HepG2 (cell line): ENCODE measurements at regions not wholly inside any gene's neighbourhood (a gene's known extent, or its start where the extent isn't known, plus 50 kb on each side); places are given as distances from the start of the nearest gene placed in this dataset.

Experiments
- ATAC-seq: fragments of 200-7000 bp; cut with Tn5 transposase; 3 replicates; pipeline ENCODE4 v1.9.1; 2020; ENCODE audit warnings: mild to moderate bottlenecking, moderate library complexity
- BruUV-seq: library from RNA; stranded (reverse); fragments of 400-500 nt; replicated peaks from 2 replicates; lab custom pipeline; 2021; lab: Mats Ljungman, UMichigan
- CTCF ChIA-PET: fragments of 300-600 bp; formaldehyde crosslinking; extraction: SDS; loops from one replicate; lab custom pipeline; 2021; ENCODE audit warnings: low total read pairs, inconsistent platforms, low intra/inter-chr PET ratio; lab: Yijun Ruan, JAX
- POLR2A ChIA-PET: fragments of 350-600 bp; sonication (Branson Sonifier 250); formaldehyde crosslinking; loops from one replicate; lab custom pipeline; 2020; ENCODE audit warnings: antibody characterized with exemption, inconsistent platforms; lab: Yijun Ruan, JAX
- DNase-seq: peaks from one replicate; pipeline ENCODE4 v3.0.0-alpha.2; 2015; ENCODE audit warnings: low spot score
- FAIRE-seq: peaks from 3 replicates; lab custom pipeline; 2011; peaks lifted over from hg19 to GRCh38; lab: Jason Lieb, UNC
- H2AFZ ChIP-seq: one replicate; pipeline ENCODE4 v1.6.1; 2011; ENCODE audit warnings: low read length, inconsistent platforms
- H3K27ac ChIP-seq: fragments of 300-600 bp; 3 replicates; pipeline ENCODE4 v1.8.0; 2011; ENCODE audit warnings: mixed run types, mild to moderate bottlenecking, mixed read lengths, low read length, inconsistent platforms; ENCODE audit not compliant: insufficient read depth; ENCODE audit errors: extremely low read length
- H3K27me3 ChIP-seq, 2 experiments: fragments of 200-600 bp in 1 of 2; 2 replicates in 1 of 2; 3 replicates in 1 of 2; pipeline versions ENCODE4 v1.6.0 to v1.8.0; 2011; ENCODE audit warnings: low read length in 2 of 2, mild to moderate bottlenecking in 2 of 2, moderate library complexity in 2 of 2, inconsistent platforms in 1 of 2; ENCODE audit not compliant: insufficient read depth in 2 of 2, control insufficient read depth in 1 of 2
- H3K36me3 ChIP-seq, 2 experiments: fragments of 200-600 bp in 1 of 2; replicated peaks in 1 of 2; 2 replicates in 1 of 2; 3 replicates in 1 of 2; pipeline versions ENCODE4 v1.5.1 to v1.8.0; 2011; ENCODE audit warnings: low read length in 2 of 2, inconsistent platforms in 1 of 2; ENCODE audit not compliant: insufficient read depth in 2 of 2, control insufficient read depth in 1 of 2
- H3K4me1 ChIP-seq: 2 replicates; pipeline ENCODE4 v1.5.1; 2012; ENCODE audit warnings: low read length, inconsistent platforms; ENCODE audit not compliant: insufficient read depth
- H3K4me2 ChIP-seq: 2 replicates; pipeline ENCODE4 v1.6.0; 2011; ENCODE audit warnings: low read depth, low read length, inconsistent platforms
- H3K4me3 ChIP-seq, 3 experiments: fragments of 200-600 bp in 1 of 3; sonication (generic), shearing (Covaris generic) in 1 of 3; replicated peaks in 1 of 3; 2 replicates each; pipeline ENCODE4 v1.5.1; 2011 to 2016; ENCODE audit warnings: low read length in 3 of 3, inconsistent platforms in 2 of 3, low read depth in 2 of 3, mild to moderate bottlenecking in 2 of 3, control low read depth in 1 of 3, mixed read lengths in 1 of 3; ENCODE audit not compliant: insufficient read depth in 1 of 3
- H3K79me2 ChIP-seq: one replicate; pipeline ENCODE4 v1.6.1; 2011; ENCODE audit warnings: low read length, inconsistent platforms; ENCODE audit not compliant: insufficient read depth
- H3K9ac ChIP-seq: 2 replicates; pipeline ENCODE4 v1.6.0; 2011; ENCODE audit warnings: mild to moderate bottlenecking, low read depth, low read length, inconsistent platforms; ENCODE audit not compliant: insufficient read depth
- H3K9me3 ChIP-seq: 2 replicates; pipeline ENCODE4 v1.5.1; 2012; ENCODE audit warnings: mild to moderate bottlenecking, low read length
- H4K20me1 ChIP-seq: 2 replicates; pipeline ENCODE4 v1.6.0; 2011; ENCODE audit warnings: inconsistent platforms, mild to moderate bottlenecking, low read length, moderate library complexity; ENCODE audit not compliant: insufficient read depth
- AHR ChIP-seq: IDR thresholded peaks from 2 replicates; pipeline ENCODE4 v1.6.1; 2018; ENCODE audit warnings: missing genetic modification reagents, missing compliant biosample characterization
- ETV5 ChIP-seq: IDR thresholded peaks from 2 replicates; pipeline ENCODE4 v1.6.1; 2018; ENCODE audit warnings: missing biosample characterization, missing genetic modification reagents, inconsistent platforms, borderline replicate concordance
- FOXP1 ChIP-seq, 2 experiments: fragments of 450-650 bp in 1 of 2; IDR thresholded peaks; 2 replicates each; pipeline ENCODE4 v1.6.1; 2017 to 2018; ENCODE audit warnings: antibody characterized with exemption in 1 of 2
- KDM1A ChIP-seq: IDR thresholded peaks from 2 replicates; pipeline ENCODE4 v1.6.1; 2016; ENCODE audit warnings: missing compliant biosample characterization
- MAFK ChIP-seq, 2 experiments: IDR thresholded peaks in 1 of 2; conservative IDR thresholded peaks in 1 of 2; 2 replicates each; pipeline ENCODE4 v1.6.1; 2011; ENCODE audit warnings: improper control_type of control experiment in 2 of 2, low read length in 2 of 2
- MEF2D ChIP-seq: sonication (generic); formaldehyde crosslinking; IDR thresholded peaks from 2 replicates; pipeline ENCODE4 v1.5.1; 2020; ENCODE audit warnings: mild to moderate bottlenecking, missing genetic modification reagents
- POLR2A ChIP-seq, 2 experiments: IDR thresholded peaks; 2 replicates each; pipeline ENCODE4 v1.6.1; 2011; ENCODE audit warnings: low read depth in 2 of 2, low read length in 2 of 2, mild to moderate bottlenecking in 1 of 2, moderate library complexity in 1 of 2; ENCODE audit not compliant: insufficient read depth in 1 of 2
- TP53 ChIP-seq: sonication (generic); formaldehyde crosslinking; conservative IDR thresholded peaks from 2 replicates; pipeline ENCODE4 v1.4.0; 2020; ENCODE audit warnings: missing genetic modification reagents
- ZNF33B ChIP-seq: sonication (generic); formaldehyde crosslinking; IDR thresholded peaks from 2 replicates; pipeline ENCODE4 v1.5.1; 2020; ENCODE audit warnings: mild to moderate bottlenecking, missing genetic modification reagents
- ZNF44 ChIP-seq: sonication (generic); formaldehyde crosslinking; IDR thresholded peaks from 2 replicates; pipeline ENCODE4 v1.5.1; 2020; ENCODE audit warnings: mild to moderate bottlenecking, missing genetic modification reagents
- ZNF550 ChIP-seq: sonication (generic); formaldehyde crosslinking; IDR thresholded peaks from 2 replicates; pipeline ENCODE4 v1.4.0; 2020; ENCODE audit warnings: mild to moderate bottlenecking, missing genetic modification reagents, borderline replicate concordance
- ZNF670 ChIP-seq: sonication (generic); formaldehyde crosslinking; IDR thresholded peaks from 2 replicates; pipeline ENCODE4 v1.8.0; 2022; ENCODE audit warnings: mild to moderate bottlenecking, missing genetic modification reagents, borderline replicate concordance
- WGBS: methylation state at CpG from one replicate; pipeline ENCODE4 v1.1.6; 2017; ENCODE audit warnings: low lambda C conversion rate; 5-methylcytosine and 5-hydroxymethylcytosine counted together
- in situ Hi-C: cut with HindIII; loops from 2 replicates; pipeline ENCODE4 v1.10.0; 2017; ENCODE audit warnings: low pct_unique_long_range_greater_than_20kb; ENCODE audit not compliant: extremely low pct_ligation_motif_present
- intact Hi-C: fragments of 100-400 bp; cut with micrococcal nuclease; formaldehyde crosslinking; loops from one replicate; pipeline ENCODE4 v1.10.0; 2022; ENCODE audit not compliant: unreplicated experiment
- TF ChIP-seq, protein P1 (sequence below): sonication (generic); formaldehyde crosslinking; IDR thresholded peaks from 2 replicates; pipeline ENCODE4 v1.8.1; 2023; ENCODE audit warnings: mild to moderate bottlenecking, missing genetic modification reagents
- TF ChIP-seq, protein P2 (sequence below): sonication (generic); formaldehyde crosslinking; IDR thresholded peaks from 2 replicates; pipeline ENCODE4 v1.8.1; 2023; ENCODE audit warnings: mild to moderate bottlenecking, moderate library complexity, missing genetic modification reagents
- TF ChIP-seq, protein P3 (sequence below): sonication (generic); formaldehyde crosslinking; IDR thresholded peaks from 2 replicates; pipeline ENCODE4 v1.5.1; 2020; ENCODE audit warnings: missing genetic modification reagents, mild to moderate bottlenecking, borderline replicate concordance
- TF ChIP-seq, protein P4 (sequence below): sonication (generic); formaldehyde crosslinking; IDR thresholded peaks from 2 replicates; pipeline ENCODE4 v1.4.0; 2020; ENCODE audit warnings: missing genetic modification reagents, mild to moderate bottlenecking, borderline replicate concordance
- TF ChIP-seq, protein P5 (sequence below): IDR thresholded peaks from 2 replicates; pipeline ENCODE4 v1.6.1; 2016; ENCODE audit warnings: low read depth, control low read depth

DNA sequence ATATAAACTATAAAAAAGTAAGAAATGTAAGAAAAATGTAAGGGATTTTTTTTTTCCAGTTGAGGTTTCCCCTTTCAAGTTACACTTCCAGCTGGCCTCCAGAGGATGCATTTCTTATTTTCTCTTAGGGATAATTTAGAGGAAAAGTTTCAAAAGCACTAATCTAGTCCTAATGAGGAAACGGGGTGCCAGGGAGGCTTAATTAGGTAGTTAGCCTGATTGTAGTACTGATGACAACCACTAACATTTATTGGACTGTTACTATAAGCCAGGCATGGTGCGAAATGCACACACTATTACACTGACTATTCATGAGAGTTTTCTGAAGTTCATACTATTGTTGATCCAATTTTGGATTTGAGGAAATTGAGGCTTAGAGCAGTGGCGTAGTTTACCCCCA, 290.8 kb upstream of the FMN2 start:
- in situ Hi-C loops: no loop called here
- POLR2A ChIA-PET: no interaction called here
- H3K4me3 ChIP-seq: no peak overlapping the region
- TF ChIP-seq ZNF670: no peak
- TF ChIP-seq, protein P1, sequence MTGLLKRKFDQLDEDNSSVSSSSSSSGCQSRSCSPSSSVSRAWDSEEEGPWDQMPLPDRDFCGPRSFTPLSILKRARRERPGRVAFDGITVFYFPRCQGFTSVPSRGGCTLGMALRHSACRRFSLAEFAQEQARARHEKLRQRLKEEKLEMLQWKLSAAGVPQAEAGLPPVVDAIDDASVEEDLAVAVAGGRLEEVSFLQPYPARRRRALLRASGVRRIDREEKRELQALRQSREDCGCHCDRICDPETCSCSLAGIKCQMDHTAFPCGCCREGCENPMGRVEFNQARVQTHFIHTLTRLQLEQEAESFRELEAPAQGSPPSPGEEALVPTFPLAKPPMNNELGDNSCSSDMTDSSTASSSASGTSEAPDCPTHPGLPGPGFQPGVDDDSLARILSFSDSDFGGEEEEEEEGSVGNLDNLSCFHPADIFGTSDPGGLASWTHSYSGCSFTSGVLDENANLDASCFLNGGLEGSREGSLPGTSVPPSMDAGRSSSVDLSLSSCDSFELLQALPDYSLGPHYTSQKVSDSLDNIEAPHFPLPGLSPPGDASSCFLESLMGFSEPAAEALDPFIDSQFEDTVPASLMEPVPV: no peak
- TF ChIP-seq, protein P2, sequence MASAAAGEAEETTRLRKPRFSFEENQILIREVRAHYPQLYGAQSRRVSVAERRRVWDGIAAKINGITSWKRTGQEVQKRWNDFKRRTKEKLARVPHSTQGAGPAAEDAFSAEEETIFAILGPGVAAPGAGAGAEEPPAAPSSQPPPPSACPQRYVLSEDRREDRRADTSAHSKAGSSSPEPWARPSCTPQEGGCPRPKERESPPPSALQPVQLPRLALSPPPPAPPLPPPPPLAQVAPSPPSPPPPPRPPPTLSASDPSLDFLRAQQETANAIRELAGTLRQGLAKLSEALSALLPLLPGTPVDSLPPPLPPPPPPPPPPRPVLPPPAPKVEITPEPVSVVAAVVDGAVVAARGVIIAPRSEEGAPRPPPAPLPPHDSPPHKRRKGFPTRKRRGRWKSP (CRISPR knock-in tag): no peak
- no peak for TF ChIP-seq ETV5 (CRISPR knock-in tag)
- TF ChIP-seq MAFK (conservative IDR thresholded peaks at IDR 0.05 in 1 of 2, IDR thresholded peaks at IDR 0.05 in 1 of 2; ENCODE audit: low read length in 2 of 2): no peak
- TF ChIP-seq ZNF550: no peak
- TF ChIP-seq, protein P3, sequence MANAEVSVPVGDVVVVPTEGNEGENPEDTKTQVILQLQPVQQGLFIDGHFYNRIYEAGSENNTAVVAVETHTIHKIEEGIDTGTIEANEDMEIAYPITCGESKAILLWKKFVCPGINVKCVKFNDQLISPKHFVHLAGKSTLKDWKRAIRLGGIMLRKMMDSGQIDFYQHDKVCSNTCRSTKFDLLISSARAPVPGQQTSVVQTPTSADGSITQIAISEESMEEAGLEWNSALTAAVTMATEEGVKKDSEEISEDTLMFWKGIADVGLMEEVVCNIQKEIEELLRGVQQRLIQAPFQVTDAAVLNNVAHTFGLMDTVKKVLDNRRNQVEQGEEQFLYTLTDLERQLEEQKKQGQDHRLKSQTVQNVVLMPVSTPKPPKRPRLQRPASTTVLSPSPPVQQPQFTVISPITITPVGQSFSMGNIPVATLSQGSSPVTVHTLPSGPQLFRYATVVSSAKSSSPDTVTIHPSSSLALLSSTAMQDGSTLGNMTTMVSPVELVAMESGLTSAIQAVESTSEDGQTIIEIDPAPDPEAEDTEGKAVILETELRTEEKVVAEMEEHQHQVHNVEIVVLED: no peak
- no peak for TF ChIP-seq POLR2A (IDR thresholded peaks at IDR 0.05; ENCODE audit: insufficient read depth in 1 of 2, low read depth in 2 of 2, low read length in 2 of 2)
- TF ChIP-seq, protein P4, sequence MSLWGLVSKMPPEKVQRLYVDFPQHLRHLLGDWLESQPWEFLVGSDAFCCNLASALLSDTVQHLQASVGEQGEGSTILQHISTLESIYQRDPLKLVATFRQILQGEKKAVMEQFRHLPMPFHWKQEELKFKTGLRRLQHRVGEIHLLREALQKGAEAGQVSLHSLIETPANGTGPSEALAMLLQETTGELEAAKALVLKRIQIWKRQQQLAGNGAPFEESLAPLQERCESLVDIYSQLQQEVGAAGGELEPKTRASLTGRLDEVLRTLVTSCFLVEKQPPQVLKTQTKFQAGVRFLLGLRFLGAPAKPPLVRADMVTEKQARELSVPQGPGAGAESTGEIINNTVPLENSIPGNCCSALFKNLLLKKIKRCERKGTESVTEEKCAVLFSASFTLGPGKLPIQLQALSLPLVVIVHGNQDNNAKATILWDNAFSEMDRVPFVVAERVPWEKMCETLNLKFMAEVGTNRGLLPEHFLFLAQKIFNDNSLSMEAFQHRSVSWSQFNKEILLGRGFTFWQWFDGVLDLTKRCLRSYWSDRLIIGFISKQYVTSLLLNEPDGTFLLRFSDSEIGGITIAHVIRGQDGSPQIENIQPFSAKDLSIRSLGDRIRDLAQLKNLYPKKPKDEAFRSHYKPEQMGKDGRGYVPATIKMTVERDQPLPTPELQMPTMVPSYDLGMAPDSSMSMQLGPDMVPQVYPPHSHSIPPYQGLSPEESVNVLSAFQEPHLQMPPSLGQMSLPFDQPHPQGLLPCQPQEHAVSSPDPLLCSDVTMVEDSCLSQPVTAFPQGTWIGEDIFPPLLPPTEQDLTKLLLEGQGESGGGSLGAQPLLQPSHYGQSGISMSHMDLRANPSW (CRISPR knock-in tag): no peak
- TF ChIP-seq, protein P5, sequence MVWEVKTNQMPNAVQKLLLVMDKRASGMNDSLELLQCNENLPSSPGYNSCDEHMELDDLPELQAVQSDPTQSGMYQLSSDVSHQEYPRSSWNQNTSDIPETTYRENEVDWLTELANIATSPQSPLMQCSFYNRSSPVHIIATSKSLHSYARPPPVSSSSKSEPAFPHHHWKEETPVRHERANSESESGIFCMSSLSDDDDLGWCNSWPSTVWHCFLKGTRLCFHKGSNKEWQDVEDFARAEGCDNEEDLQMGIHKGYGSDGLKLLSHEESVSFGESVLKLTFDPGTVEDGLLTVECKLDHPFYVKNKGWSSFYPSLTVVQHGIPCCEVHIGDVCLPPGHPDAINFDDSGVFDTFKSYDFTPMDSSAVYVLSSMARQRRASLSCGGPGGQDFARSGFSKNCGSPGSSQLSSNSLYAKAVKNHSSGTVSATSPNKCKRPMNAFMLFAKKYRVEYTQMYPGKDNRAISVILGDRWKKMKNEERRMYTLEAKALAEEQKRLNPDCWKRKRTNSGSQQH (CRISPR knock-in tag): no peak
- no peak for TF ChIP-seq FOXP1 (IDR thresholded peaks at IDR 0.05)
- TF ChIP-seq FOXP1 (CRISPR knock-in tag; IDR thresholded peaks at IDR 0.05): no peak
- no peak for TF ChIP-seq MEF2D
- no peak for TF ChIP-seq ZNF44 (CRISPR knock-in tag)
- TF ChIP-seq KDM1A (CRISPR knock-in tag): no peak
- no peak for TF ChIP-seq ZNF33B (CRISPR knock-in tag)
- no peak for TF ChIP-seq TP53 (CRISPR knock-in tag)
- TF ChIP-seq AHR (CRISPR knock-in tag): no peak

More for the DNA sequence above, 290.8 kb upstream of the FMN2 start:
- DNase-seq: no peak
- Histone ChIP-seq H3K79me2 (no peaks in the 10 kb centered on the region), H4K20me1 (no peaks in the 10 kb centered on the region), H3K9me3 (no peaks in the 10 kb centered on the region), H3K9ac (no peak overlapping the region), H3K4me2 (no peak overlapping the region), H3K4me1 (no peaks in the 10 kb centered on the region), H3K27ac (no peak overlapping the region), H3K27me3 (no peaks in the 10 kb centered on the region), H2AFZ (no peak overlapping the region), H3K36me3 (no peaks in the 10 kb centered on the region)
- intact Hi-C loops: no loop called here
- FAIRE-seq: no peak
- BruUV-seq: no TSS peak
- 0% methylated on average over 3 of the region's 3 CpGs for WGBS
- no peak for ATAC-seq
- CTCF ChIA-PET: no interaction called here
